HG02973 (cell line): ENCODE measurements at regions not wholly inside any gene's neighbourhood (a gene's known extent, or its start where the extent isn't known, plus 50 kb on each side); places are given as distances from the start of the nearest gene placed in this dataset.

ENCODE experiments used
- ATAC-seq: cut with Tn5 transposase; IDR thresholded peaks from one replicate; pipeline ENCODE4 v1.9.1; 2021; ENCODE audit warnings: moderate library complexity; ENCODE audit not compliant: unreplicated experiment

- no peak for ATAC-seq
Measured at GRCh38 chr17:52287611-52288010, 129.1 kb upstream of the CA10 start.

DNA sequence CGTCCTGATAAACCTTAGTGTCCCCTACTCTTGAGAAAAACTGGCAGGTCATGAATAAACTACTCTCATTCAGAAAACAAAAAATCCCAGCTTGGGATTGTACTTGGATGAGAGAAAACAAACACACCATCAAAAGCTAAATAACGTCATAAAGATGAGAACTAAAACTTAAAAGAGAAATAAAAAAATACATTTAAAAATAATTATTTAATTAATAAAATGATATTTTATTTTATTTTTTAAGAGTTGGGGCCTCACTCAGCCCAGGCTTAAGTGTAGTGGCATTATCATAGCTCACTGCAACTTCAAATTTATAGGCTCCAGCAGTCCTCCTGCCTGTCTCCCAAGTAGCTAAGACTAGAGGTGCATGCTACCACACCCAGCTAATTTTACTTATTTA lies 125.4 kb upstream of the CA10 start:
- no peak for ATAC-seq

- ATAC-seq: no peak
Measured at GRCh38 chr17:52276381-52277008, 118.0 kb upstream of the CA10 start.

DNA sequence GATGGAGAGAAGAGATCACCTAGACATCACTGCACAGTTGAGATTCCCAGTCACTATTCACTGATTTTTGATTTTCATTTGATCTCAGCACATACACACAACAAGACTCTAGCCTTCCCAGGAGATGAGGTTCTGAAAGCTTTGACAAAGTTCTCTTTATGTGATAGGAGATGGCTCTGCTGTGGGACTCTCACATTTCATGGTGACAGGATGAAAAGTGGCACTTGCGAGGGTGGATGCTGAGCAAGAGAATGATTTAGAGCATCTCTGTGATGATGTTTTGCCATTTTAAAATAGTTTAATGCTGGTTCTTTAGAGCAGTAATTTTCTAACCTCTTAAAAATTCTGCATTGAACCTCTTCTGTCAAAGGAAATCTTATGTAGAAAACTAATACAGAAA lies 113.3 kb upstream of the CA10 start:
- no peak for ATAC-seq

DNA sequence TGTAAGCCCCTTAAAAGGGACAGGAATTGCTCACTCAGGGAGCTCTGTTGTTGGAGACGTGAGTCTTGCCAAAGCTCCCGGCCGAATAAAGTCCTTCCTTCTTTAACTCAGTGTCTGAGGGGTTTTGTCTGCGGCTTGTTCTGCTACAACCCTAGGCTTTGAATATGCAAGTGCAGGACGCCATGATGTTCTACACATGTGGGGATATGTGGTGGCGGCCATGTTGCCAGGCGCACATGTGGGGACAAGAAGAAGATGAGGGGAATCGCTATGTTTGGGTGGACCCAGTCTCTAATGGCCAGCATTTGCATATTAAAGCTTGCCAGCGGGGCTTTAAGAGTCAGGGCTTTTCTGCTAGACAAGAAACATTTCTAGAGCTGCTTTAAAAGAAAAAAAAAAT lies 96.8 kb upstream of the CA10 start:
- ATAC-seq: no peak

DNA sequence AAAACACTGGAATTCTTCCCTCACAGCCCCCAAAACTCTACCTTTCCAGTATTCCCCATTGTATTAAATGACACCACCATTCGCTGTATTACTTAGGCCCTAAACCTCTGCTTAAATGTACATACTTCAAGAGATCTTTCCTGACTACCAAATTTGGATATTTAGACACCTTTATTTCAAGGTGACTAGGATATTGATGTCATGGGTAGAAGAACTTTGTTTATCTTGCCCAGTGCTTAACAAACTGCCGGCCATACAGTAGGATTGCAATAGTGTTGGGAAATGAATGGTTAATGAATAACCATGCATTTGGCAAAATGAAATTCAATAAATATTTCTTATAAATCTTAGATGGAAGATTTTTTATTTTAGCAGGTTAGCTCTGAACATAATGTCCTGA lies 86.2 kb upstream of the CA10 start:
- no peak for ATAC-seq

GRCh38 chr17:52242268-52242667 lies 83.8 kb upstream of the CA10 start:
- no peak for ATAC-seq

GRCh38 chr17:52237151-52237550 lies 78.6 kb upstream of the CA10 start:
- ATAC-seq: no peak

GRCh38 chr17:52235516-52235915 lies 77.0 kb upstream of the CA10 start:
- ATAC-seq: no peak

DNA sequence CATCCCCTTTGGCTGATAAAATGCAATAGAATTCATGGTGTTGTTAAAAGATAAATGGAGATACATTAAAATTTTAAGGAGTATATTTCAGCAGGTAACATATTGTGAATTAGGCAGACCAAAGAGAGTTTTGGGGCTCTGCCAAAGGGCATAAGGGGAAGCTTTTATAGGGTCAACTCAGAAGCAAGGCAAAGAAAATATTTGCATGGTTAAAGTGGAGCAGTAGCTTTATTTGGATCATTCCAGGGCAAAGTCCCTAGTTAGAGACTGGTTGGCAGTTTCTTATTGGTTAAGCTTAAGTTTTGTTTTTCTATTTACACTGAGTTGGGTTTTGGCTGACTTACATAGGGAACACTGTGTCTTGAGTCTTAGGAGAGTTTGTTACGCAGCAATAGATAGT lies 75.1 kb upstream of the CA10 start:
- no peak for ATAC-seq

DNA sequence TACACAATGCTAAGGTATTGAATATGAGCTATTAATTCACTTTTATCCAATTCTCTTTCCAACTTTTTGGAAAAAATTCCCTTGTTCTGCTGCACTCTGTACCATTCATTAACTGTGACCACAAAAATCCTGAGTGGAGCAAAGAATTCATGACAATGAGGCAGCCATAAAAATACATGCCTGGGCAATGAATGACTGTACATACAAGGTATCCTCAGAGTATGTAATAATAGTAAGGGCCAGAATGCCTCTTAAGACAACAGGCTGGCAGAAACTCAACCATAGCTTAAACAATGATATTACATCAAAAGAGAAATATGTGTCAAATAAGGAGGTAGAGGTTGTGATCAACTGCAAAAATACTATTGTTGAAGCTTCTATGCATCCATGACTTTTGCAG lies 74.7 kb upstream of the CA10 start:
- ATAC-seq: no peak

DNA sequence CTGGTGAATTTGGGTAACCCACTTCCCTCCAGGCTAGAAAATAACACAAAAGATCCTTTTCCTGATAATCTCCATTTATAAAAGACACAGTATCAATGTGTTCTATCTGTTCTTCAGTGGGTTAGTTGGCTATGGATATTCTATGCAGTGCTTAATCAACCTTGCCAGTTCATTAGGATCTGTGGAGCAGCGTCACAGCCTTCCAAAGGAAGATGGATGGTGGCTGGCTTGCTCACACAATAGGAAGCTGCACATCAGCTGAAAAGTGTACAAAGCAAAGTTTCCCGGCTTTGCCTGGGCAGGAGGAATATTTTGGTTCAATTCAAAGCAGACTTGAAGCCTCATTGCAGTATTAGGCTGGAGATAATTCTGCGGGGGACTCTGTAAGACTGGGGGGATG lies 70.3 kb upstream of the CA10 start:
- no peak for ATAC-seq

DNA sequence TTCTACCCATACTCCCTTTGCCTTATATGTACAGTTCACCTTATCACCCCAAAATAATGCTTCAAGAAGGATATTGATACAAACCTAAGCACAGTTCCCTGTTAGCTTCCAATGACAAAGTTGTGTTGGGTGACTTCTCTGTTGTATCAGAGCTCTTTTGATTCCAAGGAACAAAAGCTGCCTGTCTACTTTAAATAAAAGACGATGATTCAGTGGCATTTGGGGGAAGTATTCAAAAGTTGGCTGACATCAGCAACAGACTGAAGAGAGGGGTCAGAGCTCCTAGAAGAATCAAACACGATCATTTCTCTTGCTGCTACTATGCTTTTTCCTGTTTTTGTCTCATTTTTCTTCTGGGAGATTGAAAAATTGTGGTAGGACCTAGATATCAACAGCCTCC lies 69.4 kb upstream of the CA10 start:
- ATAC-seq: no peak

DNA sequence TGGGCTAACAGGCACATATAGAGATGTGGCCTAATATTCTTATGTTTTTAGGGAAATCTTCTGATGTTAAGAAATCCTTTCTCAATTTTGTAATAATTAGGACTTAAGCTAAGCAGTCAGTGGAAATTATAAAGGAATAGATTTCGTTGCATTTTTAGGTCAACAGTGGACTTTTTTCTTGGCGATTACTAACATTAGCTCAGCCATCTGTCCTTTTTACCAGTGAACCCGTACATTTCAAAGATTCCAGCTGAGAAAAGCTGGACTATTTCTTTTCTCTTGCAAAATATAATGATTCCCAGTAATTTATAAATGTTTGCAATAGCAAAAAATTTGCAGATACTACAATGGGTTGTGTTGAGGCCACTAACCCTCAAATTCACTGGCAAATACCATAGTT lies 54.9 kb upstream of the CA10 start:
- ATAC-seq: no peak

DNA sequence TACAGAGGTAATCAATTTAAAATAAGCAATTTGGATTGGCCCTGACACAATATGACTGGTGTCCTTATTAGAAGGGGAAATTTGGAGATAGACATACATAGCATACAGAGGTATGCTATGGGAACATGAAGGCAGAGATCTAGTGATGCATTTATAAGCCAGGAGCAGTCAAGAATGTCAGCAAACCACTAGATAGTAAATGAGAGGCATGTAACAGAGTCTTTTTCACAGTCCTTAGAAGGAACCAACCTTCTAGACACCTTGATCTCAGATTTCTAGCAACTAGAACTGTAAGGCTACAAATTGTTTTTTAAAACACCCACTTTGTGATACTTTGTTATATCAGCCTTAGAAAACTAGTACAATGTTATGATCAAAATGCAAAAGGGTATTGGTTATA lies 54.3 kb upstream of the CA10 start:
- no peak for ATAC-seq

- no peak for ATAC-seq
Measured at GRCh38 chr17:52209507-52209906, 51.0 kb upstream of the CA10 start.
